KMS-11 (cell line): ENCODE measurements at regions not wholly inside any gene's neighbourhood (a gene's known extent, or its start where the extent isn't known, plus 50 kb on each side); places are given as distances from the start of the nearest gene placed in this dataset.

Source experiments
- H2AFZ ChIP-seq: fragments of 200-600 bp; sonication (generic); 2 replicates; pipeline ENCODE4 v1.6.1; 2016; ENCODE audit warnings: antibody characterized with exemption, mixed run types, low read depth
- H3K27ac ChIP-seq: fragments of 200-600 bp; sonication (generic); 2 replicates; pipeline ENCODE4 v1.6.1; 2016; ENCODE audit warnings: mild to moderate bottlenecking, mixed run types
- H3K27me3 ChIP-seq: fragments of 200-600 bp; sonication (generic); 2 replicates; pipeline ENCODE4 v1.6.1; 2017; ENCODE audit warnings: mild to moderate bottlenecking, low read depth, mixed run types, moderate library complexity; ENCODE audit not compliant: insufficient read depth
- H3K36me3 ChIP-seq: fragments of 200-600 bp; sonication (generic); 2 replicates; pipeline ENCODE4 v1.6.1; 2017; ENCODE audit warnings: mild to moderate bottlenecking, mixed run types; ENCODE audit not compliant: insufficient read depth
- H3K4me1 ChIP-seq: fragments of 200-600 bp; sonication (generic); 2 replicates; pipeline ENCODE4 v1.6.1; 2016; ENCODE audit warnings: mild to moderate bottlenecking, low read depth, mixed run types; ENCODE audit not compliant: poor library complexity, severe bottlenecking
- H3K4me2 ChIP-seq: fragments of 200-600 bp; sonication (generic); 2 replicates; pipeline ENCODE4 v1.7.0; 2016; ENCODE audit warnings: mild to moderate bottlenecking, mixed run types
- H3K4me3 ChIP-seq: fragments of 200-600 bp; sonication (generic); IDR thresholded peaks from 2 replicates; pipeline ENCODE4 v1.6.1; 2017; ENCODE audit warnings: low read depth, low read length, mixed read lengths; ENCODE audit not compliant: insufficient read depth
- H3K79me2 ChIP-seq: fragments of 200-600 bp; sonication (generic); 2 replicates; pipeline ENCODE4 v1.6.1; 2016; ENCODE audit warnings: low read depth, mixed run types; ENCODE audit not compliant: insufficient read depth
- H3K9ac ChIP-seq: fragments of 200-600 bp; sonication (generic); 2 replicates; pipeline ENCODE4 v1.6.1; 2016; ENCODE audit warnings: mild to moderate bottlenecking, mixed run types
- H4K20me1 ChIP-seq: fragments of 200-600 bp; sonication (generic); 2 replicates; pipeline ENCODE4 v1.6.1; 2016; ENCODE audit warnings: mild to moderate bottlenecking, mixed run types; ENCODE audit not compliant: insufficient read depth
- TF ChIP-seq, protein P1 (sequence below): fragments of 200-600 bp; sonication (generic); conservative IDR thresholded peaks from 2 replicates; pipeline ENCODE4 v1.6.1; 2017; ENCODE audit warnings: low read depth, mild to moderate bottlenecking, antibody characterized with exemption, low read length, moderate library complexity, mixed read lengths

DNA sequence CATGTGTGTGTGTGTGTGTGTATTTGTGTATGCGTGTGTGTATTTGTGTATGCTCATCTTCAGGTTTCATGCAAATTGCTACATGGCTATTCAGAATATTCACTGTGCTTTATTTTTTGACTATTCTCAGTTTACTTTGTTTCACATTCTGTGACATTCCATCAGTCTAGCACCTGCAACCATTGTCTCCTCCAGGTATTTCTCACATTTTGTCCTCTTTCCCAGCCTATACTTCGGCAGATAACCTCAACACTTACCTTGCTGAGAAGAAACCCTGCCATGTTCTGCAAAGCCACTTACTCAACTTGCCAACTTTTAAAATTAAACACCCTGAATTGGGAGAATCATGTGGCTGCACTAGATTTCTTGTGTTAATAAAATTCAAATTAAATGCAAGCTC is 135.4 kb upstream of the REG3A start:
- H3K27ac ChIP-seq, result no peak overlapping the region
- no peaks in the 10 kb centered on the region for H3K4me1 ChIP-seq
- no peak overlapping the region for H2AFZ ChIP-seq
- no peaks in the 10 kb centered on the region for H3K36me3 ChIP-seq
- no peaks in the 10 kb centered on the region for H3K79me2 ChIP-seq
- H3K9ac ChIP-seq, result no peak overlapping the region
- TF ChIP-seq, protein P1, sequence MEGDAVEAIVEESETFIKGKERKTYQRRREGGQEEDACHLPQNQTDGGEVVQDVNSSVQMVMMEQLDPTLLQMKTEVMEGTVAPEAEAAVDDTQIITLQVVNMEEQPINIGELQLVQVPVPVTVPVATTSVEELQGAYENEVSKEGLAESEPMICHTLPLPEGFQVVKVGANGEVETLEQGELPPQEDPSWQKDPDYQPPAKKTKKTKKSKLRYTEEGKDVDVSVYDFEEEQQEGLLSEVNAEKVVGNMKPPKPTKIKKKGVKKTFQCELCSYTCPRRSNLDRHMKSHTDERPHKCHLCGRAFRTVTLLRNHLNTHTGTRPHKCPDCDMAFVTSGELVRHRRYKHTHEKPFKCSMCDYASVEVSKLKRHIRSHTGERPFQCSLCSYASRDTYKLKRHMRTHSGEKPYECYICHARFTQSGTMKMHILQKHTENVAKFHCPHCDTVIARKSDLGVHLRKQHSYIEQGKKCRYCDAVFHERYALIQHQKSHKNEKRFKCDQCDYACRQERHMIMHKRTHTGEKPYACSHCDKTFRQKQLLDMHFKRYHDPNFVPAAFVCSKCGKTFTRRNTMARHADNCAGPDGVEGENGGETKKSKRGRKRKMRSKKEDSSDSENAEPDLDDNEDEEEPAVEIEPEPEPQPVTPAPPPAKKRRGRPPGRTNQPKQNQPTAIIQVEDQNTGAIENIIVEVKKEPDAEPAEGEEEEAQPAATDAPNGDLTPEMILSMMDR, result no peak
- no peaks in the 10 kb centered on the region for H4K20me1 ChIP-seq
- no peak overlapping the region for H3K4me2 ChIP-seq
- no peak overlapping the region for H3K4me3 ChIP-seq
- no peaks in the 10 kb centered on the region; the same call in 1 of the 2 replicates for H3K27me3 ChIP-seq

DNA sequence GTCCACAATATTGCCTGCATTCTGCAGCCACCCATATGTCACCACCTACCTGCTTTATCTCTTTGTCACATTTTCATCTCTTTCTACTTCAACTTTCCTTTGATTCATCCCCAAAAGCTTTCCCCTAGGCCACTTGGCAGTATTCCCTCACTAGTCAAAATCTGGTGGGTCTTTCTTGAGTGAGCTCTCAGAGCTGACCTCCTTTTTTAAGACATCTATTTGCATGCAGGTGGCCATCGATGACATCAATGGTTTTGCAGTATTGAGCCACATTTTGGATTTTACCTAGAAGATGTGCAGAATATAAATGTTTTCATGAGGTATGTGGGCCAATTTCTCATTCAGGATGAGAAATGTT is 133.4 kb upstream of the REG3A start:
- Histone ChIP-seq H3K27ac (no peak overlapping the region), H3K36me3 (no peaks in the 10 kb centered on the region), H3K4me2 (no peak overlapping the region), H2AFZ (no peak overlapping the region), H3K4me3 (no peak overlapping the region), H4K20me1 (no peaks in the 10 kb centered on the region), H3K27me3 (no peaks in the 10 kb centered on the region; the same call in 1 of the 2 replicates), H3K4me1 (no peaks in the 10 kb centered on the region), H3K9ac (no peak overlapping the region), H3K79me2 (no peaks in the 10 kb centered on the region)
- TF ChIP-seq, protein P1, result no peak

DNA sequence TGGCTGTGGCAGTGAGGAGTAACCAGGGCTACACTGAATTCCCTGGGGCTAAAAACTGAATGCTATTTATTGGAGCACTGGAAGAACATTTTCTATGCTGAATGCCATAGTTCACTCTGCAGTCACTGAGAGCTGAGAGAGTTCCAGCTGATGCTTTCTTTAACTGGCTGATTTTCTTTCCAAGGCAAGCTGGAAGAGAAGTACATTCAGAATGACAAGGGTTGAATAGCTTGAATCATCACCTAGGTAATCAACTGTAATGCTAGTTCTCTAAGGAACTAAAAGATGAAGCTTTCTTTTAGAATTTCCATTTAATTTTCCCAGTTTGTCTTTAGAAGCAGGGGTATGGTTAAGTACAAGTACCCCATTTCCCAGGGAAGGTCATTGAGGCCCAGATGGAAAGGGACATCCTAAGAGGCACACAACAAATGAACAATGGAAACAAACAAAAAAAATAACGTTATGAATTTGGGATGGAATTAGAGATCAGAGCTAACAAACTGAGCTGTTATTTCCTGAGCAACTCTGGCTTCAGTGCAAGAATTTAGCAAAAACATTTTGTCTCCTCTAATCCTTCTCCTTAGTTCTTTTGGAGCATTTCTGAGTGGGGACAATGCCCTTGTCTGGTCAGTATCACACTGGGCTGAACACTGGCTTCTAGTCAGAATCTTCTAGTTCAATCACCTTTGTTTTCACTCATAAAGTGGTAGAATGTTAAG is 132.8 kb upstream of the REG3A start:
- TF ChIP-seq, protein P1, result no peak
- H3K9ac ChIP-seq, result no peak overlapping the region
- H3K79me2 ChIP-seq, result no peaks in the 10 kb centered on the region
- no peaks in the 10 kb centered on the region for H3K36me3 ChIP-seq
- H3K27ac ChIP-seq, result no peak overlapping the region
- no peaks in the 10 kb centered on the region for H3K4me1 ChIP-seq
- no peak overlapping the region for H3K4me3 ChIP-seq
- no peak overlapping the region for H3K4me2 ChIP-seq
- no peaks in the 10 kb centered on the region; the same call in 1 of the 2 replicates for H3K27me3 ChIP-seq
- H2AFZ ChIP-seq, result no peak overlapping the region
- H4K20me1 ChIP-seq, result no peaks in the 10 kb centered on the region

DNA sequence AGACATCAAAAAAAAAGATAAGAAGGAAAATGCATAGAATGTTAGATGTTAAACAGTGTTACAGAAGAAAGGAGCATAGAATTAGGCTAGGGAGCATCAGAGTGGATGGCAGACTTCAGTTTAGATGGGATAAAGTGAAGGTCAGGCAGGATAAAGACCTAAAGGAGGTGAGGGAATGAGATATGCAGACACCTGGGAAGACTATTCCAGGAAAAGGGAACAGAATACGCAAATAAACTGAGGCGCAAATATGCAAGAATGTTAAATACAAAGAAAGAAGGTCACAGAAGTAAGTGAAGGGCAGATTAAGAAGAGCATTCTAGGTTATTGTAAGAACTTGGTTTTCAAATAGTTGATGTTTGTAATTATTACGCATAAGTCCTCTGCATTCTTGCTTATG is 116.3 kb upstream of the REG3A start:
- TF ChIP-seq, protein P1, result no peak

More for the DNA sequence above, 116.3 kb upstream of the REG3A start:
- H3K4me1 ChIP-seq, result no peaks in the 10 kb centered on the region
- H2AFZ ChIP-seq, result no peak overlapping the region
- H3K4me3 ChIP-seq, result no peak overlapping the region
- no peak overlapping the region for H3K27ac ChIP-seq
- no peaks in the 10 kb centered on the region for H3K36me3 ChIP-seq
- no peaks in the 10 kb centered on the region for H3K27me3 ChIP-seq
- no peak overlapping the region for H3K9ac ChIP-seq
- no peaks in the 10 kb centered on the region for H3K79me2 ChIP-seq
- no peaks in the 10 kb centered on the region for H4K20me1 ChIP-seq
- no peak overlapping the region for H3K4me2 ChIP-seq
